IMR-90 (cell line): ENCODE measurements at regions not wholly inside any gene's neighbourhood (a gene's known extent, or its start where the extent isn't known, plus 50 kb on each side); places are given as distances from the start of the nearest gene placed in this dataset.

Experiments used
- ATAC-seq: fragments of 200-7000 bp; cut with Tn5 transposase; 2 replicates; pipeline ENCODE4 v1.9.1; 2020; ENCODE audit warnings: low read depth, mild to moderate bottlenecking, moderate library complexity
- BruUV-seq: library from RNA; stranded (reverse); fragments of 400-500 nt; replicated peaks from 2 replicates; lab custom pipeline; 2021; lab: Mats Ljungman, UMichigan
- CTCF ChIA-PET: fragments of 300-600 bp; formaldehyde crosslinking; extraction: SDS; loops from one replicate; lab custom pipeline; 2021; ENCODE audit warnings: antibody characterized with exemption; lab: Yijun Ruan, JAX
- POLR2A ChIA-PET: fragments of 300-600 bp; sonication (Branson Sonifier 250); formaldehyde crosslinking; loops from one replicate; lab custom pipeline; 2022; ENCODE audit warnings: antibody characterized with exemption; ENCODE audit not compliant: unreplicated experiment; lab: Charles Lee
- DNase-seq: peaks from one replicate; pipeline ENCODE4 v3.0.0; 2013
- H2AFZ ChIP-seq: replicated peaks from 2 replicates; pipeline ENCODE3; 2013; ENCODE audit warnings: low read length, mild to moderate bottlenecking; ENCODE audit not compliant: poor library complexity
- H2AK5ac ChIP-seq: 2 replicates; pipeline ENCODE4 v1.6.1; 2013; ENCODE audit warnings: low read depth, low read length, inconsistent platforms
- H2AK9ac ChIP-seq: replicated peaks from 2 replicates; pipeline ENCODE3; 2013; ENCODE audit warnings: mild to moderate bottlenecking, low read depth, low read length, moderate library complexity; ENCODE audit not compliant: poor library complexity
- H2BK120ac ChIP-seq: 2 replicates; pipeline ENCODE4 v1.6.1; 2013; ENCODE audit warnings: low read depth, low read length, inconsistent platforms
- H2BK15ac ChIP-seq: 3 replicates; pipeline ENCODE4 v1.6.1; 2013; ENCODE audit warnings: low read depth, low read length, inconsistent platforms
- H2BK20ac ChIP-seq: 2 replicates; pipeline ENCODE4 v1.6.1; 2013; ENCODE audit warnings: low read depth, mild to moderate bottlenecking, inconsistent platforms, low read length, moderate library complexity
- H2BK5ac ChIP-seq: 2 replicates; pipeline ENCODE4 v1.6.1; 2013; ENCODE audit warnings: mild to moderate bottlenecking, low read depth, low read length, inconsistent platforms; ENCODE audit not compliant: poor library complexity, severe bottlenecking
- H3K14ac ChIP-seq: replicated peaks from 2 replicates; pipeline ENCODE4 v1.6.1; 2013; ENCODE audit warnings: low read depth, low read length, inconsistent platforms
- H3K18ac ChIP-seq: 2 replicates; pipeline ENCODE4 v1.6.1; 2013; ENCODE audit warnings: low read depth, low read length, control low read depth
- H3K23ac ChIP-seq: 2 replicates; pipeline ENCODE4 v1.6.1; 2013; ENCODE audit warnings: low read depth, low read length, inconsistent platforms
- H3K27ac ChIP-seq: 2 replicates; pipeline ENCODE4 v1.5.1; 2013; ENCODE audit warnings: mild to moderate bottlenecking, control low read depth, low read length; ENCODE audit not compliant: insufficient read depth
- H3K27me3 ChIP-seq: 2 replicates; pipeline ENCODE4 v1.6.1; 2013; ENCODE audit warnings: low read length; ENCODE audit not compliant: control insufficient read depth, insufficient read depth
- H3K36me3 ChIP-seq: 2 replicates; pipeline ENCODE4 v1.6.1; 2013; ENCODE audit warnings: low read length, mixed read lengths; ENCODE audit not compliant: control insufficient read depth, insufficient read depth
- H3K4ac ChIP-seq: 2 replicates; pipeline ENCODE4 v1.6.1; 2013; ENCODE audit warnings: low read depth, low read length, inconsistent platforms
- H3K4me1 ChIP-seq: 2 replicates; pipeline ENCODE4 v1.6.1; 2013; ENCODE audit warnings: low read length, mixed read lengths; ENCODE audit not compliant: control insufficient read depth, insufficient read depth
- H3K4me2 ChIP-seq: 2 replicates; pipeline ENCODE4 v1.6.1; 2013; ENCODE audit warnings: low read depth, mild to moderate bottlenecking, control low read depth, low read length, moderate library complexity
- H3K4me3 ChIP-seq: 2 replicates; pipeline ENCODE4 v1.5.1; 2013; ENCODE audit warnings: low read depth, mild to moderate bottlenecking, control low read depth, low read length, moderate library complexity; ENCODE audit not compliant: insufficient read depth
- H3K56ac ChIP-seq: 2 replicates; pipeline ENCODE4 v1.6.1; 2013; ENCODE audit warnings: low read length, inconsistent platforms; ENCODE audit not compliant: insufficient read depth; ENCODE audit errors: extremely low read depth
- H3K79me1 ChIP-seq, 2 experiments: 2 replicates each; pipeline ENCODE4 v1.6.1; 2013; ENCODE audit warnings: low read length in 2 of 2, inconsistent platforms in 1 of 2, low read depth in 1 of 2
- H3K9ac ChIP-seq: 2 replicates; pipeline ENCODE4 v1.6.1; 2013; ENCODE audit warnings: low read depth, low read length, control low read depth
- H3K9me1 ChIP-seq: 2 replicates; pipeline ENCODE4 v1.6.1; 2013; ENCODE audit warnings: low read length, inconsistent platforms; ENCODE audit not compliant: insufficient read depth
- H3K9me3 ChIP-seq: 2 replicates; pipeline ENCODE4 v1.6.1; 2013; ENCODE audit warnings: low read length; ENCODE audit not compliant: control insufficient read depth, insufficient read depth
- H4K20me1 ChIP-seq: 2 replicates; pipeline ENCODE4 v1.6.1; 2013; ENCODE audit warnings: low read length, inconsistent platforms; ENCODE audit not compliant: insufficient read depth
- H4K5ac ChIP-seq: 2 replicates; pipeline ENCODE4 v1.6.1; 2013; ENCODE audit warnings: mild to moderate bottlenecking, low read depth, low read length, control low read depth
- H4K8ac ChIP-seq, 2 experiments: 2 replicates each; pipeline ENCODE4 v1.6.1; 2013; ENCODE audit warnings: low read depth in 2 of 2, low read length in 2 of 2, control low read depth in 1 of 2, inconsistent platforms in 1 of 2
- H4K91ac ChIP-seq: 2 replicates; pipeline ENCODE4 v1.6.1; 2013; ENCODE audit warnings: low read depth, low read length, inconsistent platforms; ENCODE audit not compliant: insufficient read depth
- MXI1 ChIP-seq: IDR thresholded peaks from 2 replicates; pipeline ENCODE4 v1.6.1; 2012; ENCODE audit warnings: low read depth, mild to moderate bottlenecking, low read length, moderate library complexity, borderline replicate concordance
- WGBS, 2 experiments: methylation state at CpG; one replicate each; pipeline versions ENCODE4 v1.1.5 to v1.1.7; 2013; ENCODE audit warnings: missing lambda C conversion rate in 2 of 2; ENCODE audit not compliant: insufficient read length in 1 of 2; ENCODE audit errors: extremely low coverage in 2 of 2; 5-methylcytosine and 5-hydroxymethylcytosine counted together
- dilution Hi-C: fragments of 300-500 bp; cut with HindIII; formaldehyde crosslinking; loops from one replicate; pipeline ENCODE4 v1.14.3; 2018; ENCODE audit warnings: low sequenced_read_pairs; ENCODE audit not compliant: unreplicated experiment
- in situ Hi-C: fragments of 300-500 bp; cut with MboI; formaldehyde crosslinking; loops from 3 replicates; pipeline ENCODE4 v1.14.3; 2019; ENCODE audit warnings: low sequenced_read_pairs, inconsistent platforms, mixed read lengths
- intact Hi-C: fragments of 100-400 bp; cut with micrococcal nuclease; formaldehyde crosslinking; loops from 2 replicates; pipeline ENCODE4 v1.10.0; 2022

DNA sequence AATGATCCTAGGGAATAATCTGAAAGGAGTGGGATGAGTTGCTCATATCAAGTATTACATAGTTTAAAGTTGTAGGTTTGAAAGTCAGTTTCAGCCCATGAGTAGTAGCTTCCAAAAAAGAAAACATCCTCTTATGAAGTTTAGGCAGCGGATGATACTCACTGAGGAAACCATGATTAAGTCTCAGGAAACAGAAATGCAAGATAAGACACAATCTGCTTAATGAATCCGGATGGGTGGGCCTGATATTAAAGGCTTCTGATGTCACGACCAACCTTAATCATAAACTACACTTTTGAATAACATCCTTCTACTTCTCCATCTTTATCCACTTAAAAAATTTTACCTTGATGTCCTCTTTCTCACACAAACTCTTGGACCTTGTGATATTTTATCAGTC lies 61.8 kb downstream of the S1PR1 start:
- Histone ChIP-seq H2BK15ac (no peak overlapping the region), H4K5ac (no peak overlapping the region), H3K14ac (no peak overlapping the region), H3K4me3 (no peak overlapping the region), H3K27me3 (peaks cover 2% of the 10 kb centered on the region; the same call in 1 of the 2 replicates), H2BK20ac (no peak overlapping the region), H2BK5ac (no peak overlapping the region), H2AK5ac (no peak overlapping the region), H3K9me3 (no peaks in the 10 kb centered on the region), H2AFZ (no peak overlapping the region), H3K56ac (no peak overlapping the region), H4K20me1 (no peaks in the 10 kb centered on the region), H2BK120ac (no peak overlapping the region), H4K8ac (no peak overlapping the region), H3K9ac (no peak overlapping the region), H3K36me3 (no peaks in the 10 kb centered on the region), H3K4me2 (no peak overlapping the region), H3K23ac (no peak overlapping the region), H3K9me1 (no peaks in the 10 kb centered on the region), H3K18ac (no peak overlapping the region), H3K27ac (no peak overlapping the region), H3K4me1 (no peaks in the 10 kb centered on the region; the same call in none of the 2 replicates), H4K91ac (no peak overlapping the region), H3K79me1 (no peaks in the 10 kb centered on the region), H3K4ac (no peak overlapping the region), H2AK9ac (no peak overlapping the region)
- no CpG with 5 or more reads among the region's 3 CpGs for WGBS, 2 experiments
- ATAC-seq, result no peak
- intact Hi-C loops (no loop called here), dilution Hi-C loops (no loop called here), in situ Hi-C loops (no loop called here)
- CTCF ChIA-PET, result no interaction called here
- no peak for TF ChIP-seq MXI1
- POLR2A ChIA-PET, result no interaction called here
- no peak for DNase-seq
- BruUV-seq, result no TSS peak
